GM18867 (cell line): ENCODE measurements at regions not wholly inside any gene's neighbourhood (a gene's known extent, or its start where the extent isn't known, plus 50 kb on each side); places are given as distances from the start of the nearest gene placed in this dataset.
"Not testable (repeated sequence)": the region's sequence is repeated elsewhere in the genome, so short reads cannot be mapped to it uniquely, and the experiment has no call there.

Experiments used
- ATAC-seq: cut with Tn5 transposase; IDR thresholded peaks from one replicate; pipeline ENCODE4 v1.9.1; 2021; ENCODE audit warnings: mild to moderate bottlenecking, moderate library complexity; ENCODE audit not compliant: unreplicated experiment

DNA sequence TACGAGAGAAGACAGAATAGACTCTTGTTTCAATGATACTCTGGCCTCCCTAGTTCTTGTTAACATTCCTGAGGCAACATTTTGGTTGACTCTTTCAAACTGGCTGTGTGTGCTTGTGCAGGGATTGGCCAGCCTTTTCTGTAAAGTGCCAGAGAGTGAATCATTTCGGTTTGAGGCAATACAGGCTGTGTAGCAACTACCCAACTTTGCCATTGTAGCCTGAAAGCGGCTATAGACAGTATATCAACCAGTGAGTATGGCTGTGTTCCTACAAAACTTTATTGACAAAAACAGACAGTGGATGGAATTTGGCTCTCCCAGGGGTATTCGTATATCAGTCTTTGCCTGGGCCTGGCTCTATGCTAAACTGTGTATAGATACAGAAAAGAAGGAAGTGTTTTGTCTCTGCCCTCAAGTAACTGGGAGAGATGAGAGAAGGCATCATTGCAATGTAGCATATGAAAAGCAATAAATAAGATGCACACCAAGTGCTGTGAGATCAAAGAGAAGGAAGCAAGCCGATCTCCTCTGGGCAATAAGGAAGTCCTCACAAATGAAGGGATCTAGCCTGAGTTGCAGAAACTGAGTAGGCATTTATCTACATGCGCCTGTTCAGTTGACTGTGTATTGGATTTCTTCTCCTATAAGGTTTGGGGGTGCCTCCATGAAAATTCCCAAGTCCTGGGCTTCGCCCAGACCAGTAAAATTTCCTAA is 568.0 kb upstream of the KLF4 start:
- ATAC-seq, result no peak

DNA sequence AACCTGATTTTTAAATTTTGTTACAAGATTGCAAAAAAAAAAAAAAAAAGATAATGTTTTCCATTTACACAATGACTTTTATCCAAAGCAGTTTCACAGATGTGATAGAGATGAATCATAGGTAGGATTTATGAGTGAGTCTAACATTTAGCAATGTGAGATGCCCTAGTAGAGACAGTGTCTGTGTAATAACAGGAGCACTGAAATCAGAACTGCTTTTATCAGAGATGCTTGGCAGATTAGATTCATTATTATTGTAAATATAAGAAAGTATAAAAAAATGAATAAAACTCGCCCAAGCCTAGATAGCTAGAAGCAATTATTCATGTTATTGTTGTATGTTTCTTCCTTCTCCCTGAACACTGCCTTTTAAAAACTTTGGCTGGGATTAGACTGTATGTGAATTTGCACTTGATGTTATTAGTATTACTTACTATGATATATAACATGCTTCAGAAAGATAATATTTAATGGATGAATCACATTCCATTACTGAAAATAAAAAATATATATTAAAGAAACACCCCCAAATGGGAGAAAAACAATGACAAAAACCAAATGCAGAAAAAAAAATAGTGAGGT is 567.3 kb upstream of the KLF4 start:
- no peak for ATAC-seq

GRCh38 chr9:108056084-108056804 is 566.7 kb upstream of the KLF4 start:
- no peak for ATAC-seq

- ATAC-seq, result no peak
Observed at GRCh38 chr9:108054131-108054630, 564.6 kb upstream of the KLF4 start.

DNA sequence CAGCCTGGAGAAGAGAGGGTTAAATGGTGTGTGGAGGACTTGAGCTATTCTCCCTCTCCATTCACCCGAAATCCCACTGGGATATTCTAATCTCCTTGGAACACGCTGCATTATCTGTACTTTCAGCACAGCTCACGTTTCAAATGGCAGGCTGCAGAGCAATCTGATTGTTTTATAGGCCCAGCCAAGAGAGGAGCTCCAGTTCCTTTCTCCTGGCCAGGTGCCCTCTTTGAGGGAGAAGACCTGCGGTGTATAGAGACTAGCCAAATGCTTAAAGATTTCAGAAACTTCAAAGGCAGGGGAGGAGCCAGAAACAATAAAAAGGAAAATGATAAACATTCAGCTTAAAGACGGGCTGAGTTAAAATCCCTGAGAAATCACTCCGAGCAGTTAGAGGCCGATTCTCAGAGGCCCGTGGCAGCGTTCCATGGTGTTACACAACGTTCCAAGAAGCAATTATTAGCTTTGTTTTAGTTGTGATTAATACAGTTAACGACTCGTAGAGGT is 564.0 kb upstream of the KLF4 start:
- no peak for ATAC-seq

- no peak for ATAC-seq
Observed at GRCh38 chr9:108052431-108053080, 563.0 kb upstream of the KLF4 start.

- no peak for ATAC-seq
Observed at GRCh38 chr9:108050894-108051293, 561.3 kb upstream of the KLF4 start.

GRCh38 chr9:108049671-108050494 is 560.3 kb upstream of the KLF4 start:
- no peak for ATAC-seq

- ATAC-seq, result no peak
Observed at GRCh38 chr9:108049026-108049607, 559.5 kb upstream of the KLF4 start.

DNA sequence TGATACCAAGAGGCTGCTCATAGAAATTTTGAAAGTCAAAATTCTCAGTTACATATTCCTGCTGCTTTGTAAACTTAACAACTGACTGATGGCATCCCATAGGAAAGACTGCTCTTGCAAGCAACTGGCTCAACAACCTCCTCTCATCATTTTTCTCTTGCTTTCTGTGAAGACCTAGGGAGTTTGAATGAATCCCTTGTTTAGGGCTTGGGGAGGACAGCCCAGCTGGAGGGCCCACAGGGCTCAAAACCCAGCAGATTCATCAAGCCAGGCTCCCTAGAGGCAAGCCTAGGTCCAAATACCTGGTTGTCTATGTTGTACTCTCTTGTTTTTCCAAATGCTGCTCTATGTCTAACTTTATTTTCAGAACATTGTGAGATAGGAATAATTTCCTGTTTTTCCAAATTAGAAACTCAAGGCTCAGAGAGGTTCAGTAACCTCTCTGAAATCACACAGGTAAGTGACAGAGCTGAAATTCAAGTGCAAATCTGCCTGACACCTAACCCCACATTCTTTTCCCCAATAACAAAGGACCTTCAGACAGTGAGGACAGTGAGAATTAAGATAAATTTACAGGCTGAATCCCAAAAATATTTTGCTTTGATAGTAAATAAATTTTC is 558.9 kb upstream of the KLF4 start:
- ATAC-seq, result no peak

DNA sequence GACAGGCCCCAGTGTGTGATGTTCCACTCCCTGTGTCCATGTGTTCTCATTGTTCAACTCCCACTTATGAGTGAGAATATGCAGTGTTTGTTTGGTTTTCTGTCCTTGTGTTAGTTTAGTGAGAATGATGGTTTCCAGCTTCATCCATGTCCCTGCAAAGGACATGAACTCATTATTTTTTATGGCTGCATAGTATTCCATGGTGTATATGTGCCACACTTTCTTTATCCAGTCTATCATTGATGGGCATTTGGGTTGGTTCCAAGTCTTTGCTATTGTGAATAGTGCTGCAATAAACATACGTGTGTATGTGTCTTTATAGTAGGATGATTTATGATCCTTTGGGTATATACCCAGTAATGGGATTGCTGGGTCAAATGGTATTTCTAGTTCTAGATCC is 558.2 kb upstream of the KLF4 start:
- ATAC-seq, result not testable (repeated sequence)

GRCh38 chr9:108047264-108047663 is 557.7 kb upstream of the KLF4 start:
- ATAC-seq, result no peak

- no peak for ATAC-seq
Observed at GRCh38 chr9:108045851-108046250, 556.3 kb upstream of the KLF4 start.

GRCh38 chr9:108043585-108043984 is 554.0 kb upstream of the KLF4 start:
- no peak for ATAC-seq

- ATAC-seq, result no peak
Observed at GRCh38 chr9:108041551-108041950, 552.0 kb upstream of the KLF4 start.

- ATAC-seq, result no peak
Observed at GRCh38 chr9:108040783-108041182, 551.2 kb upstream of the KLF4 start.

DNA sequence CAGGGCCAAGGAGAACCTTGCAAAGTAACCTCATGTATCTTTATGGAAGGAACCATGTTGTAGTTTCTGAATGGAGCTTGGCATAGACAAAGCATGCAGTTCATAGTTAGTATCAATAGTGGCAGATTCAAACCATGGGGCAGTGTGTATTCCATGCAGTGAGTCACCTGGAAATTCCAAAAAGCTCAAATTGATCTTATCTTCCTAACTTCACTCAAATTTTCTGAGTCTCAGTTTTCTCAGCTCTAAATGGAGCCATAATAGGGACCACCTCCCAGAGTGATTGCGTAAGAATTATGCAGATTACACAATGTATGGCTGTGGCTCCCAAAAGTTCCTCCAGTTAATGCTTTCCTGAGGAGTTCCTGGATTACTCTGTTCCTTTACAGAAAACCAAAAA is 549.9 kb upstream of the KLF4 start:
- no peak for ATAC-seq

GRCh38 chr9:108039012-108039411 is 549.4 kb upstream of the KLF4 start:
- no peak for ATAC-seq

DNA sequence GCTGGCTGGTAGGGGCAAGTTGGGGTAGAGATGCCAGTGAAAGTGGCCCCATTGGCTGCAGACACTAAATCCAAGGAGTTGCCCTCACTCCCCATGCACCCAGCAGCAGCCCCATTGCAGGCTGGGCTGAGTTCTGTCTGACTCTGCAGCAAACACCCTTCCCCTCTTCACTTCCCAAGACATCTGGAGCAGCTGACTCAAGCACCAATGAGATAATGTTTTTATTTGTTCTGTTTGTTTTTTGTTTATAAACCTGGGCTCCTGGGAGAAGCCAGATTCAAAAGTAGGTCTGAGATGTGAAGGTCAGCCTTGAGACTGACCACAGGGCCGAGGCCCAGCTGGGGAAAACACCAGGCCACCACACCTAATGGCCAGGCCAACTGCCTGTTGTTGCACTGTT is 545.9 kb upstream of the KLF4 start:
- no peak for ATAC-seq
